H9 (cell line): ENCODE measurements at regions not wholly inside any gene's neighbourhood (a gene's known extent, or its start where the extent isn't known, plus 50 kb on each side); places are given as distances from the start of the nearest gene placed in this dataset.

Experiments
- DNase-seq: peaks from one replicate; pipeline ENCODE4 v3.0.0-alpha.2; 2017
- H2AFZ ChIP-seq: one replicate; pipeline ENCODE4 v1.6.1; 2013; ENCODE audit warnings: mild to moderate bottlenecking, low read length, control low read depth, moderate library complexity
- H2AK5ac ChIP-seq: 2 replicates; pipeline ENCODE4 v1.6.1; 2013; ENCODE audit warnings: low read length, control low read depth, mixed read lengths; ENCODE audit not compliant: insufficient read length
- H2BK120ac ChIP-seq: one replicate; pipeline ENCODE4 v1.6.1; 2013; ENCODE audit warnings: low read depth, mild to moderate bottlenecking, low read length, control low read depth, inconsistent platforms; ENCODE audit not compliant: poor library complexity, severe bottlenecking
- H2BK12ac ChIP-seq: 2 replicates; pipeline ENCODE4 v1.6.1; 2013; ENCODE audit warnings: low read length, control low read depth, mixed read lengths, low read depth; ENCODE audit not compliant: insufficient read length
- H2BK15ac ChIP-seq: 2 replicates; pipeline ENCODE4 v1.6.1; 2013; ENCODE audit warnings: low read depth, low read length, control low read depth
- H2BK20ac ChIP-seq: one replicate; pipeline ENCODE4 v1.6.1; 2013; ENCODE audit warnings: low read depth, mild to moderate bottlenecking, low read length, control low read depth, inconsistent platforms; ENCODE audit not compliant: poor library complexity, severe bottlenecking
- H2BK5ac ChIP-seq: 2 replicates; pipeline ENCODE4 v1.6.1; 2013; ENCODE audit warnings: low read length, control low read depth, mixed read lengths; ENCODE audit not compliant: insufficient read length
- H3K14ac ChIP-seq: 2 replicates; pipeline ENCODE4 v1.6.1; 2013; ENCODE audit warnings: low read length, control low read depth; ENCODE audit not compliant: insufficient read depth
- H3K18ac ChIP-seq: 2 replicates; pipeline ENCODE4 v1.6.1; 2013; ENCODE audit warnings: low read depth, mild to moderate bottlenecking, mixed read lengths, low read length, control low read depth; ENCODE audit not compliant: insufficient read length
- H3K23ac ChIP-seq: 2 replicates; pipeline ENCODE4 v1.6.1; 2013; ENCODE audit warnings: low read length, control low read depth, mixed read lengths, low read depth; ENCODE audit not compliant: insufficient read length
- H3K23me2 ChIP-seq: 2 replicates; pipeline ENCODE4 v1.6.1; 2013; ENCODE audit warnings: low read depth, mild to moderate bottlenecking, mixed read lengths, low read length, control low read depth; ENCODE audit not compliant: insufficient read length, poor library complexity, severe bottlenecking
- H3K27ac ChIP-seq: 2 replicates; pipeline ENCODE4 v1.5.1; 2013; ENCODE audit warnings: low read length, control low read depth, mixed read lengths, low read depth; ENCODE audit not compliant: insufficient read length
- H3K27me3 ChIP-seq: 2 replicates; pipeline ENCODE4 v1.6.1; 2013; ENCODE audit warnings: low read length, control low read depth, inconsistent platforms; ENCODE audit not compliant: insufficient read depth
- H3K4ac ChIP-seq: 2 replicates; pipeline ENCODE4 v1.6.1; 2013; ENCODE audit warnings: low read depth, mild to moderate bottlenecking, control low read depth, inconsistent platforms, low read length, moderate library complexity
- H3K4me1 ChIP-seq: 2 replicates; pipeline ENCODE4 v1.6.1; 2013; ENCODE audit warnings: low read length, control low read depth, inconsistent platforms; ENCODE audit not compliant: insufficient read depth
- H3K4me2 ChIP-seq: 2 replicates; pipeline ENCODE4 v1.6.1; 2013; ENCODE audit warnings: low read length, control low read depth, mixed read lengths; ENCODE audit not compliant: insufficient read length, insufficient read depth
- H3K56ac ChIP-seq: 2 replicates; pipeline ENCODE4 v1.6.1; 2013; ENCODE audit warnings: low read depth, mild to moderate bottlenecking, mixed read lengths, low read length, control low read depth; ENCODE audit not compliant: insufficient read length
- H3K79me1 ChIP-seq: 2 replicates; pipeline ENCODE4 v1.6.1; 2013; ENCODE audit warnings: low read depth, mild to moderate bottlenecking, moderate library complexity, low read length, control low read depth, inconsistent platforms; ENCODE audit not compliant: insufficient read depth, poor library complexity, severe bottlenecking
- H3K79me2 ChIP-seq: 2 replicates; pipeline ENCODE4 v1.6.1; 2013; ENCODE audit warnings: low read length, control low read depth, inconsistent platforms; ENCODE audit not compliant: insufficient read depth
- H3K9ac ChIP-seq: 2 replicates; pipeline ENCODE4 v1.6.1; 2013; ENCODE audit warnings: low read length, control low read depth, mixed read lengths; ENCODE audit not compliant: insufficient read length; ENCODE audit errors: extremely low read depth
- H3K9me3 ChIP-seq: one replicate; pipeline ENCODE4 v1.6.1; 2013; ENCODE audit warnings: low read depth, low read length, inconsistent platforms; ENCODE audit not compliant: control insufficient read depth
- H3T11ph ChIP-seq: one replicate; pipeline ENCODE4 v1.6.1; 2013; ENCODE audit warnings: mild to moderate bottlenecking, low read length, control low read depth, inconsistent platforms
- H4K20me1 ChIP-seq: one replicate; pipeline ENCODE4 v1.6.1; 2013; ENCODE audit not compliant: control insufficient read depth, insufficient read length, insufficient read depth
- H4K5ac ChIP-seq: 2 replicates; pipeline ENCODE4 v1.6.1; 2013; ENCODE audit warnings: low read depth, mild to moderate bottlenecking, mixed read lengths, low read length, control low read depth; ENCODE audit not compliant: insufficient read length
- H4K8ac ChIP-seq: replicated peaks from 2 replicates; pipeline ENCODE4 v1.6.1; 2013; ENCODE audit warnings: low read length, control low read depth, mixed read lengths, low read depth; ENCODE audit not compliant: insufficient read length
- H4K91ac ChIP-seq: 2 replicates; pipeline ENCODE4 v1.6.1; 2013; ENCODE audit warnings: low read depth, mild to moderate bottlenecking, moderate library complexity, mixed read lengths, low read length, control low read depth; ENCODE audit not compliant: insufficient read length
- H3K27ac Mint-ChIP-seq, 3 experiments: 2 replicates in 2 of 3; 3 replicates in 1 of 3; pipeline ENCODE4 v1.8.0; 2020 to 2021; ENCODE audit warnings: mixed read lengths in 3 of 3, mild to moderate bottlenecking in 1 of 3, moderate library complexity in 1 of 3
- H3K27me3 Mint-ChIP-seq: 2 replicates; pipeline ENCODE4 v1.8.0; 2021; ENCODE audit warnings: low read depth, mild to moderate bottlenecking, moderate library complexity, mixed read lengths
- H3K36me3 Mint-ChIP-seq, 3 experiments: 2 replicates in 2 of 3; 3 replicates in 1 of 3; pipeline ENCODE4 v1.8.0; 2020 to 2021; ENCODE audit warnings: low read depth in 3 of 3, mixed read lengths in 3 of 3; ENCODE audit not compliant: insufficient read depth in 1 of 3
- H3K4me1 Mint-ChIP-seq, 2 experiments: 2 replicates each; pipeline ENCODE4 v1.8.0; 2020; ENCODE audit warnings: mixed read lengths in 2 of 2
- H3K4me3 Mint-ChIP-seq, 2 experiments: 2 replicates in 1 of 2; 3 replicates in 1 of 2; pipeline ENCODE4 v1.8.0; 2020 to 2021; ENCODE audit warnings: mild to moderate bottlenecking in 2 of 2, mixed read lengths in 2 of 2, moderate library complexity in 1 of 2
- H3K9me3 Mint-ChIP-seq, 2 experiments: 2 replicates in 1 of 2; 3 replicates in 1 of 2; pipeline ENCODE4 v1.8.0; 2020; ENCODE audit warnings: mild to moderate bottlenecking in 2 of 2, mixed read lengths in 2 of 2, moderate library complexity in 1 of 2
- WGBS: extraction: QIAGEN DNeasy Blood & Tissue Kit; methylation state at CpG from one replicate; pipeline ENCODE4 v1.1.7; 2013; ENCODE audit warnings: missing lambda C conversion rate, low lambda C conversion rate, mixed read lengths; ENCODE audit not compliant: insufficient read length; ENCODE audit errors: extremely low coverage; 5-methylcytosine and 5-hydroxymethylcytosine counted together
- TF ChIP-seq, protein P1 (sequence below): fragments of 200-600 bp; sonication (generic); conservative IDR thresholded peaks from 3 replicates; pipeline ENCODE4 v1.8.0; 2021; ENCODE audit warnings: antibody characterized with exemption, mild to moderate bottlenecking

DNA sequence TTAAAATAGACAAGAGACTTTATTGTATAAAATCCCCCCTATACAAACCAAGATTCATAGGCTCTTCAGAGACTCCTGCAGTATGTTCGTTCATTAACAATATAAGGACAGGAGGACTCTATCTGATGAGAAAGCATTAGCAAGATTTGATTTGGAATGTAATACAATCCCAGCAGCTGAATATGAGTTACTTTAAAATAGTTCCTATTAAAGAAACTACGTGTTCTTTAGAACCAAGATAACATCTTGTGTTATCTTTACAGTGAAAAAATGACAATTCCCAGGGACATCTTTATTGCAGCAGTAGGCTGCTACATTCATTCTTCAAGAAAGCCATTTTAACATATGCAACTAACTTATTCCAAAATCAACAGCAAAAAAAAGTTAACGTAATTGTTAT, 1360.1 kb upstream of the GJE1 start:
- peaks cover 18 to 30% (median 22%) of the 10 kb centered on the region in 3 experiments for H3K36me3 Mint-ChIP-seq

More for the DNA sequence above, 1360.1 kb upstream of the GJE1 start:
- H3K4me3 Mint-ChIP-seq: no peak overlapping the region
- no peaks in the 10 kb centered on the region for H4K20me1 ChIP-seq
- H3K56ac ChIP-seq: no peak overlapping the region
- no CpG with 5 or more reads among the region's 3 CpGs for whole genome bisulfite sequencing
- no peaks in the 10 kb centered on the region for H3K9me3 ChIP-seq
- DNase-seq: no peak
- H2BK12ac ChIP-seq: no peak overlapping the region
- no peak overlapping the region for H3K18ac ChIP-seq
- H3K27ac Mint-ChIP-seq: no peak overlapping the region
- H2BK20ac ChIP-seq: no peak overlapping the region
- no peak overlapping the region for H3K4ac ChIP-seq
- no peak overlapping the region for H3K9ac ChIP-seq
- no peak overlapping the region for H3K27ac ChIP-seq
- no peak overlapping the region for H2BK120ac ChIP-seq
- no peaks in the 10 kb centered on the region for H3K4me1 ChIP-seq
- no peak overlapping the region for H4K91ac ChIP-seq
- H3K23ac ChIP-seq: no peak overlapping the region
- no peak overlapping the region for H3T11ph ChIP-seq
- H3K9me3 Mint-ChIP-seq: peaks cover 29 to 32% of the 10 kb centered on the region in 2 experiments
- no peak overlapping the region for H4K5ac ChIP-seq
- no peaks in the 10 kb centered on the region for H3K27me3 ChIP-seq
- no peak overlapping the region for H4K8ac ChIP-seq
- no peak overlapping the region for H2BK15ac ChIP-seq
- no peaks in the 10 kb centered on the region for H3K23me2 ChIP-seq
- no peaks in the 10 kb centered on the region for H3K79me1 ChIP-seq
- H3K4me1 Mint-ChIP-seq: no peaks in the 10 kb centered on the region
- TF ChIP-seq, protein P1, sequence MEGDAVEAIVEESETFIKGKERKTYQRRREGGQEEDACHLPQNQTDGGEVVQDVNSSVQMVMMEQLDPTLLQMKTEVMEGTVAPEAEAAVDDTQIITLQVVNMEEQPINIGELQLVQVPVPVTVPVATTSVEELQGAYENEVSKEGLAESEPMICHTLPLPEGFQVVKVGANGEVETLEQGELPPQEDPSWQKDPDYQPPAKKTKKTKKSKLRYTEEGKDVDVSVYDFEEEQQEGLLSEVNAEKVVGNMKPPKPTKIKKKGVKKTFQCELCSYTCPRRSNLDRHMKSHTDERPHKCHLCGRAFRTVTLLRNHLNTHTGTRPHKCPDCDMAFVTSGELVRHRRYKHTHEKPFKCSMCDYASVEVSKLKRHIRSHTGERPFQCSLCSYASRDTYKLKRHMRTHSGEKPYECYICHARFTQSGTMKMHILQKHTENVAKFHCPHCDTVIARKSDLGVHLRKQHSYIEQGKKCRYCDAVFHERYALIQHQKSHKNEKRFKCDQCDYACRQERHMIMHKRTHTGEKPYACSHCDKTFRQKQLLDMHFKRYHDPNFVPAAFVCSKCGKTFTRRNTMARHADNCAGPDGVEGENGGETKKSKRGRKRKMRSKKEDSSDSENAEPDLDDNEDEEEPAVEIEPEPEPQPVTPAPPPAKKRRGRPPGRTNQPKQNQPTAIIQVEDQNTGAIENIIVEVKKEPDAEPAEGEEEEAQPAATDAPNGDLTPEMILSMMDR: no peak
- H3K27me3 Mint-ChIP-seq: no peaks in the 10 kb centered on the region
- no peak overlapping the region for H2BK5ac ChIP-seq
- no peak overlapping the region for H3K4me2 ChIP-seq
- no peak overlapping the region for H2AK5ac ChIP-seq
- H3K14ac ChIP-seq: no peak overlapping the region
- no peaks in the 10 kb centered on the region for H3K79me2 ChIP-seq
- H2AFZ ChIP-seq: no peak overlapping the region
